ENCODE measurements at regions not wholly inside any gene's neighbourhood (a gene's known extent, or its start where the extent isn't known, plus 50 kb on each side); places are given as distances from the start of the nearest gene placed in this dataset.
"Not testable (repeated sequence)": the region's sequence is repeated elsewhere in the genome, so short reads cannot be mapped to it uniquely, and the experiment has no call there.

GRCh38 chr11:127843483-127844396 lies 743.6 kb downstream of the ETS1 start:
- DNase-seq (ENCODE audit: low read depth): peak; percentile 44

- DNase-seq (ENCODE audit: low read depth): no peak
Observed at GRCh38 chr11:127825183-127825582, 762.2 kb downstream of the ETS1 start.

- DNase-seq (ENCODE audit: low read depth): no peak
Observed at GRCh38 chr11:127818625-127819024, 768.7 kb downstream of the ETS1 start.

- DNase-seq (ENCODE audit: low read depth): no peak
Observed at GRCh38 chr11:127816962-127817361, 770.4 kb downstream of the ETS1 start.

GRCh38 chr11:127815331-127815730 lies 772.0 kb downstream of the ETS1 start:
- no peak for DNase-seq (ENCODE audit: low read depth)

GRCh38 chr11:127806501-127806900 lies 780.9 kb downstream of the ETS1 start:
- no peak for DNase-seq (ENCODE audit: low read depth)

- DNase-seq (ENCODE audit: low read depth): no peak
Observed at GRCh38 chr11:127805771-127806170, 781.6 kb downstream of the ETS1 start.

- no peak for DNase-seq (ENCODE audit: low read depth)
Observed at GRCh38 chr11:127804747-127805400, 782.5 kb downstream of the ETS1 start.

GRCh38 chr11:127803755-127804154 lies 783.6 kb downstream of the ETS1 start:
- no peak for DNase-seq (ENCODE audit: low read depth)

GRCh38 chr11:127800989-127801688 lies 786.2 kb downstream of the ETS1 start:
- DNase-seq (ENCODE audit: low read depth): no peak

GRCh38 chr11:127795326-127795725 lies 792.0 kb downstream of the ETS1 start:
- no peak for DNase-seq (ENCODE audit: low read depth)

- no peak for DNase-seq (ENCODE audit: low read depth)
Observed at GRCh38 chr11:127791844-127792243, 791.3 kb upstream of the KIRREL3 start.

- DNase-seq (ENCODE audit: low read depth): no peak
Observed at GRCh38 chr11:127790592-127790991, 790.0 kb upstream of the KIRREL3 start.

- no peak for DNase-seq (ENCODE audit: low read depth)
Observed at GRCh38 chr11:127789927-127790326, 789.4 kb upstream of the KIRREL3 start.

- DNase-seq (ENCODE audit: low read depth): not testable (repeated sequence)
Observed at GRCh38 chr11:127772938-127773337, 772.4 kb upstream of the KIRREL3 start.

GRCh38 chr11:127768931-127769330 lies 768.4 kb upstream of the KIRREL3 start:
- not testable (repeated sequence) for DNase-seq (ENCODE audit: low read depth)

- DNase-seq (ENCODE audit: low read depth): no peak
Observed at GRCh38 chr11:127766734-127767133, 766.2 kb upstream of the KIRREL3 start.

- no peak for DNase-seq (ENCODE audit: low read depth)
Observed at GRCh38 chr11:127738771-127739286, 738.3 kb upstream of the KIRREL3 start.

GRCh38 chr11:127737499-127737898 lies 736.9 kb upstream of the KIRREL3 start:
- no peak for DNase-seq (ENCODE audit: low read depth)

GRCh38 chr11:127733552-127733951 lies 733.0 kb upstream of the KIRREL3 start:
- DNase-seq (ENCODE audit: low read depth): no peak

- DNase-seq (ENCODE audit: low read depth): no peak
Observed at GRCh38 chr11:127726367-127726766, 725.8 kb upstream of the KIRREL3 start.

- DNase-seq (ENCODE audit: low read depth): no peak
Observed at GRCh38 chr11:127723714-127724113, 723.1 kb upstream of the KIRREL3 start.

Data from activated T-cell treated with anti-CD3 and anti-CD28 coated beads for 24 hours (primary cell).